ENCODE measurements at regions not wholly inside any gene's neighbourhood (a gene's known extent, or its start where the extent isn't known, plus 50 kb on each side); places are given as distances from the start of the nearest gene placed in this dataset.
A peak's percentile ranks its signal among the peaks of the same experiment; 100 is the strongest.

DNA sequence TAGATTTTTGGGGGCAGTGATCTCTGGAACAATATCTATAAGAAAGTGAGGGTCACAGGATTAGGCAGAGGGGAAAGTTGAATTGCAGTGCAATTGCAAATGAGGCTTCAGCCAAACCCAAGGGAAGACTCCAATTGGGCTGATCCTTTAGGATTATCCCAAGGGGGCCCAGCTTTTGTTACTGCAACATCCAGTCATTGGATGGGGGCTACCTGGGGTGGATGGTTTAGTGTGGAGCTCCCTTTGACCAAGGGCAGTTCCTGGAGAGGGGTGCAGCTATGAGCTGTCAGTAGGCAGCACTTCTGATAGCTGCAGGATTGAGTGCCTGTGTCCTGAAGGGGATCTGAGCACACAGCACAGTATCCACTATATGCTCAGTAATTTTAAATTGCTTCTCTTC lies 355.2 kb upstream of the AZI2 start:
- ATAC-seq (ENCODE audit: poor library complexity), result no peak
- DNase-seq, result no peak
- intact Hi-C loops (cut with DNase I), result no loop called here

- intact Hi-C loops (cut with DNase I), result no loop called here
- no peak for DNase-seq
- ATAC-seq (ENCODE audit: poor library complexity), result no peak
Observed at GRCh38 chr3:28711293-28711692, 362.7 kb upstream of the AZI2 start.

DNA sequence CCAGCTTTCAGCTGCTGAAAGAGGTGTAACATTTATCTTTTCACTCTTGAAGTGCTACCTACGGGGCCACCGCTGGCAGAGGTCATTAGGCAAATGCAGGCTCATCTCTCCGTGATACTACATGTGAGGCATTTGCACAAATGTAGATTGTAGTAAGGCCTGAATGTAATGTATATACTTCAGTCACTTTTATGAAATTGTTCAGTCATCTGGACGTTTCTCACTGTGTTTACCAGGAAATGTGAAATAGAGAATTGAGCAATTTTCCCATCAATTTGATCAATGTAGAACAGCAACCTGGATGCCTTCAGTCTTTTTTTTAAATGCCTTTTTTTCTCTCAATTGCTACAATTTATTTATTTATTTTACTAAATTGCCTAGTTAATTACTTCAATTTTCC lies 368.3 kb upstream of the AZI2 start:
- DNase-seq, result no peak
- ATAC-seq (ENCODE audit: poor library complexity), result no peak
- intact Hi-C loops (cut with DNase I), result no loop called here

GRCh38 chr3:28718074-28718849 lies 369.6 kb upstream of the AZI2 start:
- DNase-seq (no peak), ATAC-seq (ENCODE audit: poor library complexity) (no peak)
- intact Hi-C loops (cut with DNase I), result no loop called here

GRCh38 chr3:28726840-28727239 lies 378.2 kb upstream of the AZI2 start:
- ATAC-seq (ENCODE audit: poor library complexity) (peak; percentile 87), DNase-seq (peak; percentile 60)
- intact Hi-C loops (cut with DNase I), result loop anchor here (10.0 kb wide), 2 partner anchors 52 to 242 kb away; no protein-coding TSS in a partner anchor

DNA sequence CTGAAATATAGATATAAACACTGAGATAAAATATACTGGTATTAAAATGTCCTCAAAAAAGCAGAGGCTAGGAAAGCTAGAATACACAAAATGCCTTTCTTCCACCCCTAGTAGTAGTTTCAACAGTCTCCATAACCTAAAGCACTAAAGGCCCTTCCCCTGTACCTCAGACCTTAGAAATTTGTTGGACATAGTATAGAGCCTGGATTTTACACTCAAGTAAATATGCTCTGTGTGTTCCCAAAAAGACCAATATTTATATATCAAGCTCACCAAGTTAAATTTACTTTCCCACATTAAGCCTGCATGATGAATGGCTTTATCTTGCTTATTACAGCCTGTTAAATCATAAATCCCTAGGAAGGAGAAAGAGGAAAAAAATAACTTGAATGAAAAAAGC lies 378.7 kb upstream of the AZI2 start:
- ATAC-seq (ENCODE audit: poor library complexity), result no peak
- intact Hi-C loops (cut with DNase I), result loop anchor here (10.0 kb wide), 2 partner anchors 53 to 243 kb away; no protein-coding TSS in a partner anchor
- no peak for DNase-seq

DNA sequence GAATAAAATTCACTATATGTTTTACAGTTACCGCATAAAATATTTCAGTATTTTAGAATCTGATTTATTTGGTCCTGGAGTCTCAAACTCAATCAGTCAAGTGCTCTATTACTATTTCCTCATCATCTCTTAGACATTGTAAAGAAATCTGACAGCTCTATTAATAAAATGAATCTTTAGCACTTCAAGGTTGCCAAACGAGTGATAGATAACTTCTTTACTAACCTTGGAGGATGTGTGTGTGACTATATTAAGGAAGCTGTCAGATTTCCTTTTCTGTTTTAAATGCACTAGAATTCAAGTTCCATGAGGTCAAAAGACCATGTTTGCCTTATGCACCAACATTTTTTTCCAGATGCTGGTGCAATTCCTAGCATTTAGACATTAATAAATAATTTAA lies 389.8 kb upstream of the AZI2 start:
- intact Hi-C loops (cut with DNase I), result no loop called here
- no peak for DNase-seq
- no peak for ATAC-seq (ENCODE audit: poor library complexity)

DNA sequence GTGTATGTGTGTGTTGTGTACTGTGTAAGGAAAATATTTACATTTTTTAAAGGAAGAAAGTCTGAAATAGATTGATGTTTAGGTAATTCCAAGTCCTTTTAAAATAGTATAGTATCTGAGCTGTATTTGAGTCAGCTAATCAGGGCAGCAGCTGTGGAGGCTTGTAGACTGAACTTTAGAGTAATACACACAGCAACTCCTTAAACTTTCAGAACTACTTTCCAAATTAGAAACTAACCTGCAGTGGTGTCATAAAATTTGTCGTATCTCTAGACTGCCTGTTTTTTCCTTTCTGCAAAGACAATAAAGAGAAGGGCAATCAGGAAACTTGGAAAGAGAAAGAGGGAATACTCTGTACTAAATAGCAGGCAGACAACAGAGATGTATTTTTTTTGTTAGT lies 391.0 kb upstream of the AZI2 start:
- ATAC-seq (ENCODE audit: poor library complexity) (no peak), DNase-seq (no peak)
- intact Hi-C loops (cut with DNase I), result no loop called here

DNA sequence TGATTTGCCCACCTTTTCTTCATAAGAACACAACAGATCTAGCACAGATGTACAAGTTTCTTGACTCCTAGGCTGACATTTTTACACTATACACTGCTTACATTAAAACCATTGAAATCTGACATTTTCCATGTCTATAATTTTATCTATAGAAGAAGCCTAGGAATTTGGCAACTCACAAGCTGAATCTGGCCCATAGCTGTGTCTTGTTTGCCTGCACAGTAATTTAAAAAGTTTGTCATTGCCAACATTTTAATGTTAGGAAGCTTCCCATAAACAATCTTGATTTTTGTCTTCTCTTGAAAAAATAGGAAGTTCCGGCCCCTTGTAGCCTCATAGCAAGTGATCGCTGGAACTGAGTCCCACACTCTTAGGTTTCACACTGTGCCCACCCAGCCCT lies 394.6 kb upstream of the AZI2 start:
- no peak for ATAC-seq (ENCODE audit: poor library complexity)
- intact Hi-C loops (cut with DNase I), result no loop called here
- DNase-seq, result no peak

GRCh38 chr3:28743831-28744230 lies 395.2 kb upstream of the AZI2 start:
- no peak for DNase-seq
- intact Hi-C loops (cut with DNase I), result no loop called here
- ATAC-seq (ENCODE audit: poor library complexity), result no peak

DNA sequence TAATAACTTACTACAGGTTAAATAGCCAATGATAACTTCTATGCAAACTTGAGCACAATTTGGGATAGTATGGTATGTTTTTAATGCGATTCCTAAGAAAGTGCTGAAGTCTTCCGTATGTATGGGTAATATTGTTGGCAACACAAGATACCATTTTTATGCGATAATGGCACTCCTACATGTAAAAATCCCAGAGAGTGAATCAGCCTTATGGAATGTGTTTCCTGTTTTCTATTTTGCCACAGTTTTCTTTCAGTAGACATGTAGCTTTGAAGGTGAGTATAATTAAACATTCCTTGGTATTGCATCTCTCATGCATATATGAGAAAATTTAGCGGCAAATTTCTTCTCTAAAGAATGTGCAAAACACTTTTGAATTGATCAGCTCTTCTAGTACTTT lies 396.8 kb upstream of the AZI2 start:
- intact Hi-C loops (cut with DNase I), result no loop called here
- no peak for DNase-seq
- ATAC-seq (ENCODE audit: poor library complexity), result no peak

- intact Hi-C loops (cut with DNase I), result no loop called here
- DNase-seq (no peak), ATAC-seq (ENCODE audit: poor library complexity) (peak; percentile 96)
Observed at GRCh38 chr3:28745916-28746617, 397.4 kb upstream of the AZI2 start.

GRCh38 chr3:28746990-28747389 lies 398.4 kb upstream of the AZI2 start:
- DNase-seq (no peak), ATAC-seq (ENCODE audit: poor library complexity) (no peak)
- intact Hi-C loops (cut with DNase I), result no loop called here

- ATAC-seq (ENCODE audit: poor library complexity) (no peak), DNase-seq (no peak)
- intact Hi-C loops (cut with DNase I), result no loop called here
Observed at GRCh38 chr3:28751864-28752263, 403.2 kb upstream of the AZI2 start.

- DNase-seq (no peak), ATAC-seq (ENCODE audit: poor library complexity) (no peak)
- intact Hi-C loops (cut with DNase I), result no loop called here
Observed at GRCh38 chr3:28752290-28752689, 403.7 kb upstream of the AZI2 start.

- intact Hi-C loops (cut with DNase I), result no loop called here
- no peak for DNase-seq
- ATAC-seq (ENCODE audit: poor library complexity), result no peak
Observed at GRCh38 chr3:28756056-28756455, 407.4 kb upstream of the AZI2 start.

GRCh38 chr3:28758115-28758514 lies 409.5 kb upstream of the AZI2 start:
- ATAC-seq (ENCODE audit: poor library complexity) (no peak), DNase-seq (no peak)
- intact Hi-C loops (cut with DNase I), result no loop called here

DNA sequence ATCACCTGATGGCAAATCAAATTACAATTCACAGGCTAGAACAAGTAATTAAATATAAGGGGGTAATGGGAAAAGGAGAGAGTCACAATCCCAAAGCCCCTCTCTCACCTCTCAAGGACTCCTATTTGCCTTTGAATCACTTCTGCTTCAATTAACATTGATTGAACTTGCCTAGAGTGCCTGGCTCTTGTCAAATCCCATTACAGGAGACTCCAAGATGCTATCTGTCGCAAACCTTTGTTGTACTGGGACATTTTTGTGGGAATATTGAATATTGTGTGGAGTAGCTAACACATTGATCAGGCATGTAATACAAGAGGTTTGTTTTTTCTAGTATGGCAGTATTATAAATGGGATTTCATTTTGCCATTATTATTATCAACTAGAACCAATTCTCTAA lies 412.8 kb upstream of the AZI2 start:
- no peak for DNase-seq
- no peak for ATAC-seq (ENCODE audit: poor library complexity)
- intact Hi-C loops (cut with DNase I), result no loop called here

DNA sequence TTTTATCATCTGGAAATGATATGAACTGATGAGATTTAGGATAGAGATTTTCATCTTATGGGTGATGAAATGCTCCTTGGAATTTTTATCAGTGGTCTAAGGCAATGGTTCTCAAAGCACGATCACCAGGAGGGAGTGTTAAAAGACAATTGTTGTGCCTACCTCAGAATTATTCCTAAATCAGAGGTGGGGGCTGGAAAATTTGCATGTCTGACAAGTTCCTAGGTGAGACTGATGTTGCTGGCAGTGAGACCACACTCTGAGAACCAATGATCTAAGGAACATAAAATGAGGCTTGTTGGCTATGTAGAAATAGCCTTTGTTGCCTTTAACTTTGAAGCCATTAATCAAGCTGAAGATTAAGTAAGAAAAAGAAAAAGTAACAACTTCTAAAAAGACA lies 416.6 kb upstream of the AZI2 start:
- no peak for DNase-seq
- no peak for ATAC-seq (ENCODE audit: poor library complexity)
- intact Hi-C loops (cut with DNase I), result no loop called here

DNA sequence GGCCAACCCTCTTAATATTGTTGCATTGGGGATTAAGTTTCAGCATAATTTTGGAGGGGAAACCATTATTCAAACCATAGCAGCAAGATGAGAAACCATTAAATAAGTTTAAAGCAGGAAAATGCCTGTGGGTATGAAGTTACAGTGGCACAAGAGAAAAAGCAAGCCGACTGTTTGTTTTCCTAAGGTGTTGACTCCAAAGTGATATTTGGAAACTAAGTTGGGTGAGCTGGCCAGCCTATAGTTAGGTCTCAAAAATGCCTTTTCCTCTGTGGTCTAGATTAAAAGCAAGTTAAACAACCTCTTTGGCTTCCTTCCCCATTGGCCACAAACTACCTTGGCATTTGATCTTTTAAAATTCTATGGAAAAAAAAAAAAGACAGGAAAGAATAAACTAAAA lies 419.8 kb upstream of the AZI2 start:
- DNase-seq (no peak), ATAC-seq (ENCODE audit: poor library complexity) (no peak)
- intact Hi-C loops (cut with DNase I), result no loop called here
